GM19324 (cell line): ENCODE measurements at regions not wholly inside any gene's neighbourhood (a gene's known extent, or its start where the extent isn't known, plus 50 kb on each side); places are given as distances from the start of the nearest gene placed in this dataset.

Experiments
- ATAC-seq: cut with Tn5 transposase; IDR thresholded peaks from one replicate; pipeline ENCODE4 v1.9.1; 2021; ENCODE audit warnings: mild to moderate bottlenecking, moderate library complexity; ENCODE audit not compliant: unreplicated experiment, low FRiP score

DNA sequence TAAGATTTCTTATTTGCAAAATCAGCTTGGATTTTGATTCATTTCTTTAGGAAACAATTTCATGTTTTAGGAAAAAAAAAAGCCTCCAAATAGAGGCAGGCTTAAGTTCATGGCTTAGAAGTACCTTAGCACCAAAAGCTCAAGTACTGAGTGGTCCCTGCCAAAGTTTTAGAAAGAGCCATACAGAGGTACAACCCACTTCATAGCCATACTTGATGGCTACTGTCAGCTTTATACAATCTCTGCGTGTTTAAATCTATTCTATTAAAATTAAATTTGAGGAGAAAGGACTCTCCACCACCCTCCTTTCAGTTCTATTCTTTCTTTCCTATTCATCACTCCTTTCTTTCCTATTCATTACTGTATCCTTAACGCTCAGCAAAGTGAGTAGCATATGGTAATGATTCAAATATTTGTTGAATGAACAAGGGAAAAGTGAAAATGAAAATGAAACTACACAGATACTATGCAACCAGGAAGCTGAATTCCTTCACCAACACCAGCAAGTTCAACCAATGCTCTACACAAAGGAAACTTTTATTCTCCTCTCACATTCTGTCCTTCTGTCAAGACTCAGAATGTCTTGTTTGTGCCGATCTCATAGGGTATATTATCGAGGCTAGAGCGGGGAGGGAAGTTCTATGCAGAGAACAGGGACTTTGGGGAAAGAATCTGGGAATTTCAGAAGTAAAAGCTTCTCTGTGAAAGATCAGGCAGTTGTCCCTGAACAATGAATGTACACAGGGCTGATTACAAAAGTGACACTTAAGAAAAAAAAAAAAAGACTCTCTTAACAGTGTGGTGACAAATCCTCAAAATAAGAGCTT is 138.6 kb upstream of the SPEF2 start:
- peak; percentile 71 for ATAC-seq

DNA sequence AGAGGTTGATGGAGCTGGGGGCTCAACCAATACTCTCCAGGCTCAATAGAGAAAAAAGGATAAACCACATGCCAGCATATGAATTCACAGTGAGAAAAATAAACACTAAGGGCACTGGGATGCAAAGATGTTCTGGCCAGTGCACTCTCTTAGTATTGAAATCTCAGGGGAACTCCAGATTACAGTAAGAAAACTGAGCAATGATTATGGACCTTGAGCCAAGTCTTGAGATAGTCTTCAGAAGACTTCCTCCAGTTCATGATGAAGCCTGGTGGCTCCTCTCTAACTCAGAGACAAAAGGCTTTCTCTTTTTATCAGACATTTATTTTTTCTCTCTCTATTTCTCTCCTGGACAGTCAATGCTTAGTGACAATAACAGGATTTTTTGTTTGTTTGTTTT is 139.8 kb upstream of the SPEF2 start:
- no peak for ATAC-seq

DNA sequence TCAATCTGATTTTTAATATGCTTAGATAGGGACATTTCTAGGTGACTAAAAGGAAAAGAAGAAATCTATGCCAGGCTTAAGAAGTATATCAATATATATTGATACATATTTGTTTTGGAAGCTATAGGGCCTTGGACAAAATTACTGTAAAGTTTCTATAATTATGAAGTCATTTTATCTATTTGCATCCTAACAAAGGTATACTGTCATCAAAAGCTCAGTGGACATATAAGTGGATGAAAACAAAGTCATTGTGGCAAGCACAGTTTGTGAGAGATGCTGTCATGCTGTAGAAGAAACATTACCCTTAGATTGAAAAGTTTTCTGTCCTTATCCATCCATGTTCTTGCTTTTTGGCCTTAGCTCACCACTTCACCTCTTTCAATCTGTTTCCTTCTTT is 140.3 kb upstream of the SPEF2 start:
- no peak for ATAC-seq

DNA sequence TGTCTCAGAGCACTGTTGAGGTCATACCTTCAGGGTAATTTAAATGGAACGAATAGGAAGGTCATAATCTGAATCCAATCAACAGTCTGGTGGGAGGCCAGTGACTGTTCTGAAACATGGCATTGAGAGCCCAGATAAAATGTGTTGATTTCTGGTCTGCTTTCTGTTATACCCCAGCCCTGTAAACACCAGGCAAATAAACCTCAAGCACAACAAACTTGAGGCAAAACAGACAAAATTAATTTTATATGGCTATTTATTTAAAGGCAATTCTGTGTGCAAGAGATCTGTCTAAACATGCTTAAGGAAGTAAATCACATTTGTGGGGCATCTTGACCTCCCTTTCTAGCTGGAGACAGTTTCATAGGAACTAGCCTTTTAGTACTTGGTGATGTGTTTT is 140.9 kb upstream of the SPEF2 start:
- ATAC-seq = no peak

DNA sequence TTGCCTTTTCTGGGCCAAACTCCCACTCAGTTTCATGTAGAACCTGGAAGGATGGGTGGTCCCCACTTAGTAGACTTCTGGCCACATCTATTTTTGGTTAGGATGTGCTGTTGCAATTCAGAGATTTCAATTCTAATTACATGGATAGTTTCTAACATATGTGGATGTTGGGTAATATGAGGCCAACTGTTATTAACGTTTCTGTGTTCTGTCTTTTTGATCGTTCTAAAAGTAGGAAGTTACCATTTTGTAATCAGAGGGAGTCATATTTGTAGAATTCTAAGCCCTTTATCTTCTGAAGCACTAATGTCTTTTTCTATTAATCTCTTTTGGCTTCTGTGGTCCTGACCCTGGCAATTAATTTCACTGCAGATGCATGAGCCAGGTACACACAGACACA is 141.6 kb upstream of the SPEF2 start:
- ATAC-seq = no peak

DNA sequence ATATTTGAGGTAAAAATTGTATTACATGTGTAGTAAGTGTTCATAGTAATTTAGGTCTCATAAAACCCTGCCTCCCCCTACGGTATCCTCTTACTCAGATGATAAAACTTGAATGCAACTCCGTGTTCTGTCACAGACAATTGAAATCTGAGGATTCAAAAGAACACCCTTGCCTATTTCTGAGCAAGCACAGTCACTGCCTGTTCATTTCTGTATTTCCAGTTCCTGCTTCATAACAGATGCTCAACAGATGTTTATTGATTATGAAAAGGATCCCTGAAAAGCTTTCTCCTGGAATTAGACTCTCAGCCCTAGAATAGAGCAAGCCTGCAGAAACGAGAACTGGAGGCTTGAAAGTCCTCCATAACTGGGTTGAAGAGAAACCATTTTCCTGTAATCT is 144.1 kb upstream of the SPEF2 start:
- ATAC-seq = no peak

DNA sequence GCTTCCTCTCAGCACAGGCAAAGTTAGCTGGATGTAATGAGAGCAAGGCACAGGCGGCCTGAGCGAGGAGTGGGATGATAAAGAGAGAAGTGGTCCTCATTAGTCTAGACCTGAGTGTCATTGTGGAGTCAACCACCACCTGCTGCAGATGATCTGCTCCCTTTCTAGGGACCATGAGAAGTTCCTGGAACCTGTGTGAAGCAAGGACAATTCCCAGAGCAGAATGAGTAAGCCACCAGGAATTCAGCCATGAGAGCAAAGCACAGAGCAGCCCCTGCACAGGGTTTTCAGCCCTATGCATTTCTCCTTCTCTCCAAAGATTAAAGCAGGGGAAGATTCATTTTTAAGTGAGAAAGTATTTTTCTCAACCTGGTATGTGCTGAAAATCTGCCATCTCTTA is 146.8 kb upstream of the SPEF2 start:
- ATAC-seq = no peak

DNA sequence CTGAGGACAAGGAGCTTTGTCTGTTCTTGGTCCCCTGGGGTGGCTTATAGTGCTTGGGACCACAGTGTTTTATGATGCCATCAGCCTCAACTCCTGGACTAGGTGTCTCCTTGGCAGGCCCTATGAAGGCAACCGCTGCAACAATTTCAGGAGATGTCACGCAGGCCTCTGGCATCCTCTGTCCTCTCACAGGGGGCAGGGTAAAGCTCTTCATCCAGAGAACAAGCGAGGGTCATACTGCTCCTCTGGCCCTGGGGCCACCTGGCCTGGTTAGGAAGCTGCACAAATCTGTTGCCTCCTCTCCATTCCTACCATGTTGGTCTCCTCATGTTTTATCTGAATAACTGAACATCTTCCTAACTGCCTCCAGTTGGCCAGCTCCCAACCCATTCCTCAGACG is 148.9 kb upstream of the SPEF2 start:
- no peak for ATAC-seq

DNA sequence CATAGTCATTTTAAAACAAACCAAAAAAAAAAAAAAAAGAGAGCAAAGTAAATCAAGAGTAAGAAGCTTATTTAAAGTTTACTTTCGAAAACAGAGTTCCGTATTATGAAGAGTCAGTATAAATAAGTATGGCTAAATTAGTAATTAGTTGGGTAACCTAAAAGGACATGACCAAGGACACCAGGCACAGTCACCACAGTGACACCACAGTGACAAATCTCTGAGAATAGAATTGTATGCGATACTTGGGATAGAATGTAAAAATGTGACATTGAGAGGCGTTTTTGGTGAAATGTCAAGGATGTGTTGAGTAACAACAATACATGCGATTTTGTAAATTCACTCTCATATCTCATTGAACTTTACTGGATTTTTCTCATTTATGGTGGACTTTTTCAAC is 150.9 kb upstream of the SPEF2 start:
- ATAC-seq = no peak

DNA sequence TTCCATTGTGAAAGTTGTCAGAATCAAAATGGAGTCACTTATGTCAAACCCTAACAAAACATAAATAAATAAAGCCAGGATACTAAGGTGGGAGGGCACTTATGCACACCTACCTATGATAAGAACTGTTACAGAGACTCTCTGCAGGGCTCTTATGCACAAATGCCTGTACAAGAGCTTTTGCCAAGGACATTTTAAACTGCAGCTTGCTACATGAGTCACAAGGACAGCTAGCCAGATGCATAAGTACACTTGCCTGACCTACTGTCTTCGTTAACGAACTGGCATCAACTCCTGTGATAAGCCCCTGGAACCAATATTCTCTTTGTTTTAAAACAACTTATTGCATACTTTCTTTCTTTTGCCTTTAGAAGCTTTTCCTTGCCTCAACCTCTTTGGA is 152.9 kb upstream of the SPEF2 start:
- no peak for ATAC-seq

DNA sequence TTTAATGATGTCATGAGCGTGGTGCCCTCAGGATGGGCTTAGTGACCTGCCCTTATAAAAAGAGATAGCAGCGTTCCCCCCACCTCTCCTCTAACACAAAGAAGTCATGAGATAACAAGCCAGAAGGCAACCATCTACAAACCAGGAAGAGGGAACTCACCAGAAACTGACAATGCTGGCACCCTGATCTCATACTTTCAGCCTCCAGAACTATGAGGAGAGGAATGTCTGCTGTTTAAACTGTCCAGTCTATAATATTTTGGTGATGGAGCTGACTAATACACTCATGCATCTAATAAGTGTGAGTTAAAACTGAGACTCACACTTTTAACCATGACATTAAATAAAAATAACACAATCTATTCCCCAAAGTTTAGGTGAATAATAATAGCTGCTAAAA is 156.1 kb upstream of the SPEF2 start:
- ATAC-seq = no peak

DNA sequence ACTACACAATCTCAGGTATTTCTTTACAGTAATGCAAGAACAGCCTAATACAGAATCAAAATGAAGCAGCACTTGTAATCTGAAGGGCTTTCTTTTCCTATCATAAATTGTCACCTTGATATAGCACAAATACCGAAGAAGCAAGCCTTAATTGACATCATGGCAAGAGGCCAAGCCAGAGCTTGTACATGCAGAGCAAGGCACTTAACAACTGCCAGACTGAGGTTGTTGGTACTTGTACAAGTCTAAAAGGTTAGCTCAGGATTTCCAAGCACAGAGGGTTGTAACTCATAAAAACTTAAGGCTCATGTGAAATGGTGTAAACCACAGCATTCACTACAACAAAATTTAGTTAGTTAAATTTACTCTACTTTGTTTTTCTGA is 158.8 kb upstream of the SPEF2 start:
- no peak for ATAC-seq

DNA sequence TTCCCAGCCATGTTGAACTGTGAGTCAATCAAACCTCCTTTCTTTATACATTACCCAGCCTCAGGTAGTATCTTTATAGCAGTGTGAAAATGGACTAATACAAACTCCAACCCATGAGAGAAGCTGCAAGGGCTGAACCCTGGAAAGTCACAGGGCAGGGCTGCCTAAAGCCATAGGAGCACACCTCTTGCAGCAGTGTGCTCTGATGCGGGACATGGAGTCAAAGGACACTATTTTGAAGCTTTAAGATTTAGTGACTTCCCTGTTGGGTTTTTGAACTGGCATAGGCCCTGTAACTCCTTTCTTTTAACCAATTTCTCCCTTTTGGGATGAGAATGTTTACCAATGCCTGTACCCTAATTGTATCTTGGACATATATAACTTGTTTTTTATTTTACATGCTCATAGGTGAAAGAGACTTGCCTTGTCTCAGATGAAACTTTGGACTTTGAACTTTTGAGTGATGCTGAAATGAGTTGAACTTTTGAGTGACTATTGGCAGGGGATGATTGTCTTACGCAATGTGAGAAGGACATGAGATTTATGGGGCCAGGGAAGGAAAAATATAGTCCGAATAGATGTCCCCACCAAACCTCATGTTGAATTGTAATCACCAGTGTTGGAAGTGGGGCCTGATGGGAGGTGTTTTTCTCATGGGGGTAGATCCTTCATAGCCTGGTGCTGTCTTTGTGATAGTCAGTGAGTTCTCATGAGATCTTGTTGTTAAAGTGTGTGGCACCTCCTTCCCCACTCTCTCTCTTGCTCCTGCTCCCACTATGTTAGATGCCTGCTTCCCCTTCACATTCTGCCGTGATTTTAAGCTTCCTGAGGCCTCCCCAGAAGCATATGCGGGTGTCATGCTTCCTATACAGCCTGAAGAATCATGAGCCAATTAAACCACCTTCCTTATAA is 159.5 kb upstream of the SPEF2 start:
- ATAC-seq = no peak

DNA sequence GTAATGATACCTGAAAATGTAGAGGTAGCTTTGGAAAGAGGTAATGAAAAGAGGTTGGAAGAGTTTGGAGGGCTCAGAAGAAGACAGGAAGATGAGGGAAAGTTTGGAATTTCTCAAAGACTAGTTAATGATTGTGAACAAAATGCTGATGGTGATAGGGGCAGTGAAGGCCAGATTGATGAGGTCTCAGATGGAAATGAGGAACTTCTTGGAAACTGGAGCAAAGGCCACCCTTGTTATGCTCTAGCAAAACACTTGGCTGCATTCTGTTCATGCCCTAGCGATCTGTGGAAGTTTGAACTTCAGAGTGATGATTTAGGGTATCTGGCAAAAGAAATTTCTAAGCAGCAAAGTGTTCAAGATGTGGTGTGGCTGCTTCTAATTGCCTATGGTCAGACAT is 161.2 kb upstream of the SPEF2 start:
- ATAC-seq = no peak

DNA sequence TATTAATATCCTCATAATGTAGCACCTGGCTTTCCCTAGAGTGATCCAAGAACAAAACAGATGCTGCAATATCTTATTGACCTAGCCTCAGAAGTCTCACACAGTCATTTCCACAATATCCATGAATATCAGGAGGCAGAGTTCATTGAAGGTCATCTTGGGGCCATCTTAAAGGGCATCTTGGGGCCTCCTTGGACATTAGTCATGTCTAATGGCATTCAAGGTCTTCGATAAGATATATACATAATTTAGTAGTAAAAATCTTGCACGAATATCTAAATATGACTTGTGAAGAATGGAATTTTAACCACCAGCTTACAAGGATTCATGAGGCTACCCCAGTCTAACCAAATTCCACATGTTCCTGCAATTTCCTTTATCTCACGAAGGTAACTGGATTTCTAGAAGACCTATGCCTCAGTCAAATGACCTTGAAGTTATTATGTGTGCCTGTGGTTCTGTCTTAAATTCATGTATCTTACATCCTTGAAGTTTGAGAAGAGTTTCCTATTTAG is 163.6 kb upstream of the SPEF2 start:
- no peak for ATAC-seq

DNA sequence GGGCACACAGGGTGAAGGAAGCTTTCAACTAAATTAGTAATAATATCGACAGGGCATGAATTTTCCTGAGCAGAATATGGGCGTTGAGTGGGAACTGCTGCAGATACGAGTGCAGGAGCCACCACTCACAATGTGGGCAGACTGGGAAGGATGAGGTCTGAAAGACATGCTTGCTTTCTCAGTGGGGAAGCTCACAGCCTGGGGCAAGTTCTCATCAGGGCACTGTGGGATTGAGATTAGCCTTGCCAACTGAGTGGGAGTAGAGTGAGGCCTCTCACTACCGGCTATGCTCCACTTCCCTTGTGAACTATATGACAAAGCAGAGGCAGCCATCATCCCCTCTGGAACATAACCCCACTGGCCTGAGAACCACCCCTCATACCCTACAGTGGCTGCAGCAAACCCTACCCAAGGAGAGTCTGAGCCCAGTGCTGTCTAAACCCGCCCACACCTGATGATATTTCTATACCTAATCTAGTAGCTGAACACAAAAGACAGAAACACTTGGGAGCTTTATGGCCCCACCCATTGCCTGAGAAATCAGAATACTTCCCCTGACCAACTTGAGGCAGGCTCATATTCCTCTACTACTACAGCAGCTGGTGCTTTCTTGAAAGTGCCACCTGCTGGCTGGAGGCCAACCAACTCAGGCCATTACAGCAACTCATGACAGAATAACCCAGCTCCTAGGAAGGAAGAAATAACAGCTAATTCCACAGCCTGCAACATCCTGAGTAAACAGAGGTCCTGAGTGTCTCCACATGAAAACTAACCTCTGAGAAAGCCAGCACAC is 173.7 kb upstream of the SPEF2 start:
- ATAC-seq = no peak

DNA sequence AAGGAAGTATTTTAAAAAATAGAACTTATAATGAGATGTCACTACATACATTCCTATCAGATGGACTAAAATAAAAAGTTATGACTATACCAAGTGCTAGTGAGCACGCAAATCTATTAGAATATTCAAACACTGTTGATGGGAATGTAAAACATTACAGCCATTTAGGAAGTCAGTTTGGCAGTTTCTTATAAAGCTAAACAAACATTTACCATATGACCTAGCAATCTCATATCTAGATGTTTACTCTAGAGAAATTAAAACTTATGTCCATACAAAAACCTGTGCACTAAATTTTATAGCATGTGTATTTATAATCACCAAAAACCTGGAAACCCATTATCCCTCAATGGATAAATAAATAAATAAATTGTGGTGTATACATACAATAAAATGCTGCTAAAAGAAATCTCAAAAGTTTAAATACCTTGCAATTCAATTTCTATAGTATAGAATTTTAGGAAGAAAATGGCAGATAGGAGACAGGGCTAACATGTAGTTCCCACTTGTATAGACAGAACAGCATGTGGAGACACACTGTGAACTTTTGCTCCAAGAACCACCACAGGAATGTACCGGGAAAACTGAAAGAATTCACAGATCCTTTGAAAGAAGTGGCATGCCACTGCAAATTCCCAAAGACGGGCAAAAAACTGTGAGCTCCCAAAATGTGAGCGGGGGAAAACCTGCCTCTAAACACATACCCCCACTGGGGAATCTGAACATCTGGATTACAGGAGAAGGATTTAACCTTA is 174.6 kb upstream of the SPEF2 start:
- ATAC-seq = no peak

DNA sequence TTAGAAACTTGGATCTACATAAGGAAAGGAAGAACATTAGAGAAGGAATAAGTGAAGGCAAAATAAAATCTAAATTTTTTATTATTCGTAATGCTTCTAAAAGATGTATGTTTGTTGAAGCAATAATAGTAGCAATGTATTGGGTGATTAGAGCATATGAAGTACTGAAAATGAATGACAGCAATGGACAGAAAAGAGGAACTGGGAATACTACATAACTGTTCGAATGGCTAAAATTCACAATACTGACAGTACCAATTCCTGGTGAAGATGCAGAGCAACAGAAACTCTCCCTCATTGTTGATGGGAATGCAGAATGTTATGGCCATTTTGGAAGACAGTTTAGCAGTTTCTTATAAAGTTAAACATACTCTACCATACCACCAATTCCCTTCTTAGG is 177.3 kb upstream of the SPEF2 start:
- peak; percentile 52 for ATAC-seq

DNA sequence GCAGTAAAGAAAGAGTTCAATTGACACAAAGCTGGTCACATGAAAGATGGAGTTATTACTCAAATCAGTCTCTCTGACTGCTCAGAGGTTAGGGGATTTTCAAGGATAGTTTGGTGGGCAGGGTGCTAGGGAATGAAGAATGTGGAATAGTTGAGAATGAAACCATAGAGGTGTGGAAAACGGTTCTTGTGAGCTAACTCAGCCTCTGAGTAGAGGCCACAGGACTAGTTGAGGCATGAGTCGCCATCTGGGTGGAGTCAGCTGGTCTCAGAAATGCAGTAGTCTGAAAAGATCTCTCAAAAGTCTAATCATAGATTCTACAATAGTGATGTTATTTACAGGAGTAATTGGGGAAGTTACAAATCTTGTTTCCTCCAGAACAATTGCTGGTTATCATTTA is 178.9 kb upstream of the SPEF2 start:
- no peak for ATAC-seq

DNA sequence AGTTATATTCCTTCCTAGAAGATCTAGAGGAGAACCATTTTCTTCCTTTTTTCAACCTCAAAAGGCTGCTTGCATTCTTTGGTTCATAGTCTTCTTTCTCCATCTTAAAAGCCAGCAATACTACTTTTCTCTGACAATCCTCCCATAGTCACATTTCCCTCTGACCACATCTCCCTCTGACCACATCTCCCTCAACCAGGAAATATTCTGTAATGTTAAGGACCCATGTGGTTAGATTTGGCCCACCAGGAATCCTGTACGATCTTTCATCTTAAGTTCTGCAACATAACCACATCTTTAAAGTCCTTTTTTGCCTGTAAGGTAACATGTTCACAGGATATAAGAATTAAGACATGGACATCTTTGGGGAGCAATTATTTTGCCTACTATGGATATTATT is 179.4 kb upstream of the SPEF2 start:
- ATAC-seq = no peak
